Activated B cell treated with CpG ODN at 0.5 μM for 24 hours (primary cell): ENCODE measurements at regions not wholly inside any gene's neighbourhood (a gene's known extent, or its start where the extent isn't known, plus 50 kb on each side); places are given as distances from the start of the nearest gene placed in this dataset.
"Not testable (repeated sequence)": the region's sequence is repeated elsewhere in the genome, so short reads cannot be mapped to it uniquely, and the experiment has no call there.

ENCODE experiments used
- ATAC-seq: fragments of 200-7000 bp; cut with Tn5 transposase; one replicate; pipeline ENCODE4 v1.10.0; 2021; ENCODE audit warnings: low read depth, mild to moderate bottlenecking, moderate library complexity
- CTCF ChIA-PET: fragments of 350-600 bp; sonication (Branson Sonifier 250); formaldehyde crosslinking; loops from one replicate; lab custom pipeline; 2021; ENCODE audit warnings: antibody characterized with exemption; lab: Charles Lee
- POLR2A ChIA-PET: fragments of 350-600 bp; sonication (Branson Sonifier 250); formaldehyde crosslinking; loops from one replicate; lab custom pipeline; 2021; ENCODE audit warnings: antibody characterized with exemption; lab: Charles Lee
- DNase-seq: peaks from one replicate; pipeline ENCODE4 v3.0.0; 2022
- H3K27ac Mint-ChIP-seq: one replicate; pipeline ENCODE4 v1.8.0; 2020; ENCODE audit warnings: mixed read lengths
- H3K27me3 Mint-ChIP-seq: one replicate; pipeline ENCODE4 v1.8.0; 2021; ENCODE audit warnings: mixed read lengths
- H3K36me3 Mint-ChIP-seq: one replicate; pipeline ENCODE4 v1.8.0; 2021; ENCODE audit warnings: low read depth, mixed read lengths
- H3K4me1 Mint-ChIP-seq: one replicate; pipeline ENCODE4 v1.8.0; 2021; ENCODE audit warnings: mixed read lengths
- H3K4me3 Mint-ChIP-seq: one replicate; pipeline ENCODE4 v1.8.0; 2020; ENCODE audit warnings: mild to moderate bottlenecking, mixed read lengths
- H3K9me3 Mint-ChIP-seq: one replicate; pipeline ENCODE4 v1.8.0; 2020; ENCODE audit warnings: mixed read lengths
- intact Hi-C: fragments of 100-400 bp; cut with micrococcal nuclease; formaldehyde crosslinking; loops from one replicate; pipeline ENCODE4 v1.15.1; 2024
- TF ChIP-seq, protein P1 (sequence below): fragments of 200-600 bp; IDR thresholded peaks from one replicate; pipeline ENCODE4 v1.8.0; 2022; ENCODE audit warnings: antibody characterized with exemption, mild to moderate bottlenecking

DNA sequence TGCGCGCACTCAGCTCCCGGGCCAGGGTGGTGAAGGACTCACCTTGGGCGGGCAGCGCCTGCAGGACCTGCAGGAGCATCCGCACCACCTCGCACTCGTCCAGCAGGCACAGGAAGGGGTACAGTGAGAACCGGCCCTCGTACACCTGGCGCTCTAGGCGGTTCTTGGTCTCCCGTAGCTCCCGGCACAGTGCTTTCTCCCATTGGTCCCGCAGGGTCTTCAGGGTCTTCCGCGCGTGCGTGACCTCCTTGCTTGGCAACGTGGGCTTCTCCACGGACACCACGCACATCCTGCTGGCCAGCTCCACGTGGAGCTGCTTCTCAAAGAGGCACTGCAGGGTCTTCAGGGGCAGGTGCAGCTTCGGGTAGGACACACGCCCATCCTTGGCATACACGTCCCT, 74.1 kb upstream of the MED13 start:
- intact Hi-C loops = no loop called here
- H3K9me3 Mint-ChIP-seq = no peaks in the 10 kb centered on the region
- no peak for ATAC-seq
- H3K27me3 Mint-ChIP-seq = peaks cover 28% of the 10 kb centered on the region
- peak overlapping the region; percentile 45 for H3K4me3 Mint-ChIP-seq
- CTCF ChIA-PET = no interaction called here
- no peak for DNase-seq
- H3K4me1 Mint-ChIP-seq = peaks cover 2% of the 10 kb centered on the region
- POLR2A ChIA-PET = no interaction called here
- TF ChIP-seq, protein P1, sequence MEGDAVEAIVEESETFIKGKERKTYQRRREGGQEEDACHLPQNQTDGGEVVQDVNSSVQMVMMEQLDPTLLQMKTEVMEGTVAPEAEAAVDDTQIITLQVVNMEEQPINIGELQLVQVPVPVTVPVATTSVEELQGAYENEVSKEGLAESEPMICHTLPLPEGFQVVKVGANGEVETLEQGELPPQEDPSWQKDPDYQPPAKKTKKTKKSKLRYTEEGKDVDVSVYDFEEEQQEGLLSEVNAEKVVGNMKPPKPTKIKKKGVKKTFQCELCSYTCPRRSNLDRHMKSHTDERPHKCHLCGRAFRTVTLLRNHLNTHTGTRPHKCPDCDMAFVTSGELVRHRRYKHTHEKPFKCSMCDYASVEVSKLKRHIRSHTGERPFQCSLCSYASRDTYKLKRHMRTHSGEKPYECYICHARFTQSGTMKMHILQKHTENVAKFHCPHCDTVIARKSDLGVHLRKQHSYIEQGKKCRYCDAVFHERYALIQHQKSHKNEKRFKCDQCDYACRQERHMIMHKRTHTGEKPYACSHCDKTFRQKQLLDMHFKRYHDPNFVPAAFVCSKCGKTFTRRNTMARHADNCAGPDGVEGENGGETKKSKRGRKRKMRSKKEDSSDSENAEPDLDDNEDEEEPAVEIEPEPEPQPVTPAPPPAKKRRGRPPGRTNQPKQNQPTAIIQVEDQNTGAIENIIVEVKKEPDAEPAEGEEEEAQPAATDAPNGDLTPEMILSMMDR = no peak
- H3K36me3 Mint-ChIP-seq = no peaks in the 10 kb centered on the region
- H3K27ac Mint-ChIP-seq = no peak overlapping the region

DNA sequence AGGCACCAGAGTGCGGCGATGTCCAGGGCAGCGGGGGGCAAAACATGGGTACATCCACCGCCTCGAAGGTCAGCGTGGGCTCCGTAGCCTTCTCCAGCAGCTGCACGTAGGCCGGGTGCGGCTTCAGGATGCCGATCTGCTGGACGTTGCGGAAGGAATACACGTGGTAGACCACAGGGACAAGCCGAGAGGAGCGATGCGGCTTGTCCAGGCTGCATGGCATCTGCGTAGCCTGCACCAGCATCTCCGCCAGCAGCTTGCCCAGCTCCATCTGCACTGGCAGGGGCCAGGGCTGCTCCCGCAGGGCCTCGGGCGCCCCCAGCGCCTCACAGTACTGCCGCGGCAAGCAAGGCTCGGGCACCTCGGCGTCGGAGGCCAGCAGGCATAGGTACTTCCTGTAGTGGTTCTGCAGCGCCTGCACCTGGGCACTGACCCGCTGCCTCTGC, 73.6 kb upstream of the MED13 start:
- ATAC-seq = peak; percentile 40
- Mint-ChIP-seq H3K4me3 (peak overlapping the region; percentile 32), H3K27me3 (peaks cover 27% of the 10 kb centered on the region)
- CTCF ChIA-PET, H3K9me3 Mint-ChIP-seq, DNase-seq, POLR2A ChIA-PET, H3K36me3 Mint-ChIP-seq, H3K27ac Mint-ChIP-seq, intact Hi-C loops, H3K4me1 Mint-ChIP-seq: not testable (repeated sequence)

DNA sequence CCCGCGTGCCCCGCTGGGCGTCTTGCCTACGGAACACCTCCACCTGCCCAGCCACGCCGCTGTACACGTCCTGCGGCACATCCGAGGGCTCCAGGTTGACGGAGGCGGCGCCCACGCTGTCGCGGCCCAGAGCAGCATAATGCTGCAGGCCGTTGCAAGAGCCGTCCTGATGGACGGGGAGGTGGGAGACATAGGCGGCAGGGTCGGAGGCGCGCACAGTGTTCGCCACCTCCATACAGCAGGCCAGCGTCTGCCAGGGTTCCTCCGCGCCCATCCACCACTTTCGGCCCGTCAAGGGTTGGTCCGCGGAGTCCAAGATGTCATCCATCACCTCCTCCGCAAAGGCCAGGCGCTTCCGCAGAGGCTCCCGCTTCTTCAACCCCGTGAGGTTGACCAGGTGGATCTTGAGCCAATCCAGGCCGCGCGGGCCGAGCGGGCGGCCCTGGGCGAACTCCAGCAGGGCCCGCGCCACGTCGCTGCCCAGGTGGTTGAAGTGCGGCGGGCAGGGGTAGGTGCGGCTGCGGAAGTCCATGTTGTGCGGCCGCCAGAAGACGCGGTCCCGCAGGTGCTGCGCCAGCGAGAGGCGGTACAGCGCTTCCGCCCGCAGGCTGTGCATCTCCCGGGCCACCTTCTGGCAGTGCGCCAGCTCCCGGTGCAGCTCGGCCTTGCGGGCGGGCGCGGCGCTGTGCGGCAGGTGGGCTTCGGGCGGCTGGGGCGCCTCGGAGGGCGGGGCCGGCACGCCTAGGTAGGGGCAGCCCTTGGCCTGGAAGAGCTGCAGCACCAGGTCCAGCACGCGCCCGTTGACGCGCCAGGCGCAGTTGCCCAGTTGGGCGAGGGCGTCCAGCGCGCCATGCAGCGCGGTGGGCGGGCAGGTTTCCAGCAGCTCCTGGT, 72.9 kb upstream of the MED13 start:
- H3K36me3 Mint-ChIP-seq, H3K9me3 Mint-ChIP-seq, ATAC-seq, intact Hi-C loops, H3K27ac Mint-ChIP-seq, H3K4me1 Mint-ChIP-seq, CTCF ChIA-PET, POLR2A ChIA-PET, DNase-seq: not testable (repeated sequence)
- peaks cover 24% of the 10 kb centered on the region for H3K27me3 Mint-ChIP-seq
- peak overlapping the region; percentile 32 for H3K4me3 Mint-ChIP-seq

DNA sequence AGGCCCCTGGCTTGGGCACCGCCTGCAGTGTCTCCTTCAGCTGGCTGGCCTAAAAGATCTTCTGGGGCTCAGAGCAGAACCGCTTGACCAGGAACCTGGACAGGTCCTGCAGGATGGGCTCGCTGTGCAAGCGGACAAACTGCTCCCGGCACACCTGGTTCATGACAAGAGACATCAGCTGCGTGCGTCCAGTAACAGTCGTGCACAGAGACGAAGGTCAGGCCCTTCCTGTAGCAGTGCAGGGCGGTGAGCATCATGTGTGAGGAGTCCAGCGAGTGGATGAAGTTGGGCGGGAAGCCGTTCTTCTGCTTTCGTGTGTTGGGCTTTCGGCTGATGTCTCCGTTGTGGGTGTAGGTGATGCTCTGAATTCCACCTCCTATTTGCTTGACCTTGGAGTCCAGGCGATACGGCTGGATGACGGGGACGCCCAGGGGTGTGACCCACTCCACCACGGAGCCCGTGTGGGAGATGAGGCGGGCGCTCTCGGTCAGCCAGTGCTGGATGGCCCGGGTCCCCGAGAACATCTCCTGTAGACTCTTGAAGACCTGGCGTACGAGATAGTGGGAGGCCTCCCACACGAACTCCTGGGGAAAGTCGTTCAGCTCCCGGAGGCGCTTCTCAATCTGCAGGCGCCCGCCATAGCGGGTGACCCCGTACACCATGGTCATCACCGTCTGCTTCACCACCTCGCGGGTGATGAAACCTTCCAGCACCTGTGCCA, 72.1 kb upstream of the MED13 start:
- H3K27me3 Mint-ChIP-seq = peaks cover 24% of the 10 kb centered on the region
- intact Hi-C loops, POLR2A ChIA-PET, H3K36me3 Mint-ChIP-seq, DNase-seq, ATAC-seq, H3K27ac Mint-ChIP-seq, H3K4me1 Mint-ChIP-seq, H3K4me3 Mint-ChIP-seq, H3K9me3 Mint-ChIP-seq, CTCF ChIA-PET: not testable (repeated sequence)

DNA sequence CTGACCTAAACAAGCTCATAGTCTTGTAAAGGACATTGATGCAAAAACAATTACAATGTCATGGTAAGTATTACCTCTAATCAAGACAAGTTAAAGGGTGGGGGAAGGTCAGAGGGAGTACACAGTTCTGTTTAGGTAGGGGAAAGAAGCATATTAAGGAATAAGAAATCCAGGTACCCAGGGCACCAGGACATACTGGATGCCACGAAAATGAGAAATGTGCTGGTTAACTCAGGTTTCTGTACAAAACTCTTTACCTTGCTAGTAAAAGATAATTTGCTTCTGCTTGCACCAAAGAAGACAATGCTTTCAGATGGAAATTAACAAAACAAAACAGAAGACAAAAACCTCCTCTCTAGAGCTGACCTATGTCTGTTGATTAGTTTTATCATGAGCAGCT, 70.7 kb upstream of the MED13 start:
- no peak for ATAC-seq
- POLR2A ChIA-PET = no interaction called here
- H3K27me3 Mint-ChIP-seq = peaks cover 23% of the 10 kb centered on the region

DNA sequence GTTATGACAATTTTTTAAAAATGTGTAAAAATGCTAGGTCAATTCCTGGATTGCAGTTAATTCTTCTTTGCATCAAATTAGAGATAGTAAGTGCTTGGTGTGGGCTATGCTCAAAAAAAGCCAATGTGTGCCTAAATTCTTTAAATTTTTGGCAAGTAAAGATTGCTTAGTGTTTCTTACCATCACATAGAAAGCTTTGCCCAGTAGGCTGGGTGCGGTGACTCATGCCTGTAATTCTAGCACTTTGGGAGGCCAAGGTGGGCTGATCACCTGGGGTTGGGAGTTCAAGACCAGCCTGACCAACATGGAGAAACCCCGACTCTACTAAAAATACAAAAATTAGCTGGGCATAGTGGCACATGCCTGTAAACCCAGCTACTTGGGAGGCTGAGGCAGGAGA, 70.0 kb upstream of the MED13 start:
- H3K27ac Mint-ChIP-seq, DNase-seq, H3K4me3 Mint-ChIP-seq, ATAC-seq, POLR2A ChIA-PET, H3K9me3 Mint-ChIP-seq, CTCF ChIA-PET, H3K36me3 Mint-ChIP-seq, H3K4me1 Mint-ChIP-seq, intact Hi-C loops: not testable (repeated sequence)
- H3K27me3 Mint-ChIP-seq = peaks cover 18% of the 10 kb centered on the region

More for the DNA sequence above, 70.7 kb upstream of the MED13 start:
- H3K4me3 Mint-ChIP-seq = no peak overlapping the region
- no peak for DNase-seq
- peaks cover 2% of the 10 kb centered on the region for H3K4me1 Mint-ChIP-seq
- no peaks in the 10 kb centered on the region for H3K9me3 Mint-ChIP-seq
- intact Hi-C loops = no loop called here
- H3K36me3 Mint-ChIP-seq = no peaks in the 10 kb centered on the region
- TF ChIP-seq, protein P1 = no peak
- no peak overlapping the region for H3K27ac Mint-ChIP-seq
- CTCF ChIA-PET = no interaction called here

DNA sequence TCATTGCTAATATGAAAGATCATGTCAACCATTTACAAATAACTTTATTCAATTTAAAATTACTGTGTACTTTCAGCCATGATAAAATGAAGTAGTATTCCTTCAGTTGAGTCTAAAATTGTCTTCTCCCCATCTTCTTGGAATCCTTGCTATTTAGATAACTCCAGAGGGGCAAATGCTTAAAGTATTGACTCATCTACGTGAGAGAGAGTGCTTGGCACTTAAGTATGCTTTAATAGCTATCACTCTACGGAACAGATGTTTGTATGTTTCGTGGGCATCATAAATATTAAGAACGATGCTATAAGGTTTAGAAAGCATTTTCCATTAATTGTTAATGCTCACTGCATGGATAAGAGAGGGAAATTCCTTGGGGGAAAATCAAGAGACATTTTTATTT, 69.3 kb upstream of the MED13 start:
- Mint-ChIP-seq H3K27ac (no peak overlapping the region), H3K9me3 (no peaks in the 10 kb centered on the region), H3K36me3 (no peaks in the 10 kb centered on the region), H3K4me3 (no peak overlapping the region), H3K27me3 (peaks cover 18% of the 10 kb centered on the region), H3K4me1 (peaks cover 2% of the 10 kb centered on the region)
- intact Hi-C loops = no loop called here
- POLR2A ChIA-PET = no interaction called here
- DNase-seq (no peak), ATAC-seq (no peak)
- CTCF ChIA-PET = no interaction called here
- TF ChIP-seq, protein P1 = no peak

DNA sequence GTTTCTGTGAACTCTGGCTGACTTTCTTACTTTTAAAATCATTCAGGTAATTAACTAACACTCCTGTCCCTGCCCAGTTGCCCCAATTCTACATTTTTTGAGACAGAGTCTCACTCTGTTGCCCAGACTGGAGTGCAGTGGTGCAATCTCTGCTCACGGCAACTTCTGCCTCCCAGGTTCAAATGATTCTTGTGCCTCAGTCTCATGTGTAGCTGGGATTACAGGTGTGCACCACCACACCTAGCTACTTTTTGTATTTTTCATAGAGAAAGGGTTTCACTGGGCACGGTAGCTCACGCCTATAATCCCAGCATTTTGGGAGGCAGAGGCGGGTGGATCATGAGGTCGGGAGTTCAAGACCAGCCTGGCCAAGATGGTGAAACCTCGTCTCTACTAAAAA, 66.2 kb upstream of the MED13 start:
- H3K9me3 Mint-ChIP-seq, H3K4me1 Mint-ChIP-seq, H3K27me3 Mint-ChIP-seq, intact Hi-C loops, H3K36me3 Mint-ChIP-seq, ATAC-seq, POLR2A ChIA-PET, CTCF ChIA-PET, H3K4me3 Mint-ChIP-seq, H3K27ac Mint-ChIP-seq, DNase-seq: not testable (repeated sequence)
